Inflammatory macrophage (primary cell): ENCODE measurements at regions not wholly inside any gene's neighbourhood (a gene's known extent, or its start where the extent isn't known, plus 50 kb on each side); places are given as distances from the start of the nearest gene placed in this dataset.
"Not testable (repeated sequence)": the region's sequence is repeated elsewhere in the genome, so short reads cannot be mapped to it uniquely, and the experiment has no call there.

ENCODE experiments used
- DNase-seq, 2 donors: peaks; one replicate each; pipeline ENCODE4 v3.0.0-alpha.2; 2020 to 2022

- DNase-seq = no peak
Observed at GRCh38 chr3:31187380-31187779, 292.9 kb upstream of the GADL1 start.

- no peak for DNase-seq
Observed at GRCh38 chr3:31188112-31188511, 293.7 kb upstream of the GADL1 start.

GRCh38 chr3:31189330-31189729 is 294.9 kb upstream of the GADL1 start:
- no peak for DNase-seq

DNA sequence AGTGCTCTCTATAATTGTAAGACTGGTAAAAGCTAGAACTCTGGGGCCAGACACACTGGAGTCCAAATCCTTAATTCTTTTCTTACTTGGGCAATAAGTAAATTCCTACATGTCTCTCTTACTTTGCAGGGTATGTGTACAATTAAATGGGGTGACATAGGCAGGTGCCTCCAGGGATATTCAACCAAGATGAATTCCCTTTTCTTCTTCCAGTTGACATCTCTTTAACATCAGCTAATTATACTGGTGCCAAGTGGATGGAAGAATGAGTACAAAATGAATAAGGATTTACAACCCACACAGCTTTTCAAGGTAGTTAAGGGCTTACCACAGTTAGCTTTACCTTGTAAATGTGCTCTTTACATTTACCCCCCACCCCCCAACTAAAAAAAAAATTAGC is 295.5 kb upstream of the GADL1 start:
- DNase-seq = no peak

GRCh38 chr3:31191354-31191753 is 296.9 kb upstream of the GADL1 start:
- DNase-seq = no peak

GRCh38 chr3:31193429-31193828 is 299.0 kb upstream of the GADL1 start:
- DNase-seq = no peak

DNA sequence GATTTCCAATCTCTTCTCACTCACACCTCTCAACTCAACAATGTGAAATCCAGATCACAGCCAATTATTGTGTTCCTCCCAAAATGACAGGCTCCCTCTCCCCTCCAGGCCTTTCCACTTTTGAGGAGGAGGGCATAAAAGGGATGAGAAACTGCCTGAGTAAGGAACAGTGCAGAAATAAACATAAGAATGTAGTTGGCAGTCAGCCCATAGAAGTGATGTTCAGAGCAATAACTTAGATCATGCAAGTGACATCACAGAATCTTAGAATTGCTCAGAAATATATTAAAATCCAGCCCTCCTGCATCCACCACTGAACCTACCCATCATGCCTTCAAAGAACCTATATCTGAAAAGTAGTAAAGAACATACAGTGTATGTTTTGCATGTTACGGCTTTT is 299.4 kb upstream of the GADL1 start:
- DNase-seq = no peak

DNA sequence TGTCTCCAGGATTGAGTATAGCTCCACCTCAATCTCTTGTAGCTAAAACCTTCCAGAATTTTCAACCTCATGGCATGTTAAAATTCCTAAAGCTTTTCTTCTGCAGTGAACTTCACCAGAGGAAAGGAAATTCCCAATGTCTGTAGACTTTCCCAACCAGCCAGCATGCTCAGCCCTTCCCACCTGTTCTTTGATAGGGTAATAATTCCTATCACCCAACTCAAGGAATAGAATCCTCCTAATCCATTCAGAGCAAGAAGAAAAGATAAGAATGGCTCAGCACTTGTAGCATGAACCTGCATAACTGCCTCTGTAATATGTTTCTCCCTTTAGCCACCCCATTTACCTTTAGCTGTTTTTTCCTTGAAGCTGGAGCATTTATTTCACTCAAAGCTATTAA is 301.8 kb upstream of the GADL1 start:
- DNase-seq = no peak

GRCh38 chr3:31196881-31197364 is 302.5 kb upstream of the GADL1 start:
- DNase-seq = no peak

GRCh38 chr3:31197941-31198340 is 303.5 kb upstream of the GADL1 start:
- no peak for DNase-seq

GRCh38 chr3:31198890-31199289 is 304.4 kb upstream of the GADL1 start:
- no peak for DNase-seq

- DNase-seq = no peak
Observed at GRCh38 chr3:31203960-31204795, 309.7 kb upstream of the GADL1 start.

- DNase-seq = not testable (repeated sequence)
Observed at GRCh38 chr3:31204796-31205056, 310.3 kb upstream of the GADL1 start.

DNA sequence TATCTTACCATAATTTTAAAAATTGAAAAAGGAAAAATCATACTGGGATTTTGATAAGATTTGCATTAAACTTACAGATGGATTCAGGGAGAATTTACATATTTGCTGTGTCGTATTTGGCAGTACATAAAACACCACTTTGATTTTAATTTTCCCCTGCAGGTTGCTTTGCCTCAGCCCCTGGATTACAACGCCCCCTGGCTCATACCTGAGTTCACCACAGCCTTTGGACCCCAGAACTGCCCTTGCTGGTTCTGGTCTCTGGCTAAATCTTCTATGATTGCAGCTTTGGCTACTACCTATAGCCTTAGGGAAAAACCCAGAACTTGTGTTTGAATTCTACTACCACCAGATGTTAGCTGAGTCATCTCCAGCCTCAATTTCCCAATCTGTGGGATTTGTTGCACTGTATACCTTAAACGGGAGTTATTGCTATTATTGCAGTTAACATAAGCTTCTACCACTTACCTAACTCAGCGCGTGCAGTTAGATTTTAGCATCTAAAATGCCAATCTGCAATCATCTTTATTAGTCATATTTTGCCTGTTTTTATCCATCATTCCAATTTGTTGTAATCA is 315.7 kb upstream of the GADL1 start:
- DNase-seq = peak; percentile 30

GRCh38 chr3:31213869-31214486 is 318.7 kb upstream of the STT3B start:
- no peak for DNase-seq

DNA sequence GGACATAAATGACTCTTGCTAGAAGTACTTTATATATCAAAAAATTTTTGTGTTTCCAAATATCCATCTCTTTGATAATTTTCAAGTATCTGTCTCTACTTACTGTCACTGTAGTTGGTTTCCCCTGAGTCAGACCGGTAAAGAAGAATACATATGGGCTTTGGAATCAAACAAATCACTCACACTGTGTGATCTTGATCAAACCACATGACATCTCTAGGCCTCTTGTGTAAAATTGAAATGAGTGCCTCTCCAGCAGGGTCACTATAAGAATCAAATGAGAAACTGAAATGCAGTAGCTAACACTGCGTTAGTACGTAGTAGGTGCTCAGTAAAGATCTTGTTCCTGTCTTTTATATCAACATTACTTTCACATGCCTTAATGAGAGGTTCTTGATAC is 314.6 kb upstream of the STT3B start:
- DNase-seq = no peak

- DNase-seq = no peak
Observed at GRCh38 chr3:31219131-31219843, 313.4 kb upstream of the STT3B start.

DNA sequence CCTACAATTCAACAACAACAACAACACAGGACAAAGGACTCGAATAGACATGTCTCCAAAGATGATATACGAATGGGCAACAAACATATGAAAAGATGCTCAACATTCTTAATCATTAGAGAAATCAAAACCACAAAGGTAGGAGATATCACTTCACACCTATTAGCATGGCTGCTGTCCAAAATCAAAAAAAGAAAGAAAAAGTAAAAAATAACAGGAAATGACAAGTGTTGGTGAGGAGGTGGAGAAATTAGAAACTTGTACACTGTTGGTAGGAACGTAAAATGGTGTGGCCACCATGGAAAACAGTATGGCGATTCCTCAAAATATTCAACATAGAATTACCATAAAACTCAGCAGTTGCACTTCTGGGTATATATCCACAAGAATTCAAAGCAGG is 312.3 kb upstream of the STT3B start:
- DNase-seq = no peak

DNA sequence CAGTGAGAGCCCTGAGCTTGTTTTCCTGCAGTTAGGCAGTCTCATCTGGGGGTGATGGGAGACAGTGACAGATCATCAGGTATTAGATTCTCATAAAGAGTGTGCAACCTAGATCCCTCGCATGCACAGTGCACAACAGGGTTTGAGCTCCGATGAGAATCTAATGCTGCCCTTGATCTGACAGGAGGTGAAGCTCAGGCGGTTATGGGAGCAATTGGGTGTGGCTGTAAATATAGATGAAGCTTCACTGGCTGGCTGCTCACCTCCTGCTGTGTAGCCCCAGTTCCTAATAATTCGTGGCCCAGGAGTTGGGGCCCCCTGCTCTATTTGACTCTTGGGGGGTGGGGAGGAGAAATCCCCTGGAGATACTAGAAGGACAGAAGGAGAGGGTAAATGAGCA is 309.4 kb upstream of the STT3B start:
- no peak for DNase-seq

- DNase-seq = no peak
Observed at GRCh38 chr3:31224936-31225335, 307.8 kb upstream of the STT3B start.

DNA sequence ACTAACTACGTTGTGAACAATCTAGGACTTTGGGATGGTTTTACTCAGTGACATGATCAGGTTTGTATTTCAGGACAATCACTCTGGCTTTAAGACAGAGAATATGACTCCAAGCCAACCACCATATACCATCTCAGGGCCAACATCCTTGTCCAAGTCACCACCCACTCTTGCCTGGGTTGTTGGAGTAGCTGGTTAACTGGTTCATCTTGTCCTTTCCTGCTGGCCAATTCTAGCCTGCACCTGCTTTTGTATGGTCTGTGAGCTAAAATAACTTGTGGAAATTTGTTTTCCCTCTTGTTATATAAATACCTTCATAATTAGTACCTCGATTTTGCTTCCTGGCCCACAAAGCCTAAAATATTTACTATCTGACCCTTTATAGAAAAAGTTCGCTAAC is 306.8 kb upstream of the STT3B start:
- no peak for DNase-seq

- no peak for DNase-seq
Observed at GRCh38 chr3:31226346-31226745, 306.4 kb upstream of the STT3B start.

- DNase-seq = peak; percentile 71 to 89
Observed at GRCh38 chr3:31227131-31227562, 305.6 kb upstream of the STT3B start.
